ENCODE measurements at regions not wholly inside any gene's neighbourhood (a gene's known extent, or its start where the extent isn't known, plus 50 kb on each side); places are given as distances from the start of the nearest gene placed in this dataset.

GRCh38 chr5:159447116-159447515, 116.8 kb upstream of the IL12B start:
- no peak overlapping the region for H3K4me3 Mint-ChIP-seq (ENCODE audit: unreplicated experiment)

DNA sequence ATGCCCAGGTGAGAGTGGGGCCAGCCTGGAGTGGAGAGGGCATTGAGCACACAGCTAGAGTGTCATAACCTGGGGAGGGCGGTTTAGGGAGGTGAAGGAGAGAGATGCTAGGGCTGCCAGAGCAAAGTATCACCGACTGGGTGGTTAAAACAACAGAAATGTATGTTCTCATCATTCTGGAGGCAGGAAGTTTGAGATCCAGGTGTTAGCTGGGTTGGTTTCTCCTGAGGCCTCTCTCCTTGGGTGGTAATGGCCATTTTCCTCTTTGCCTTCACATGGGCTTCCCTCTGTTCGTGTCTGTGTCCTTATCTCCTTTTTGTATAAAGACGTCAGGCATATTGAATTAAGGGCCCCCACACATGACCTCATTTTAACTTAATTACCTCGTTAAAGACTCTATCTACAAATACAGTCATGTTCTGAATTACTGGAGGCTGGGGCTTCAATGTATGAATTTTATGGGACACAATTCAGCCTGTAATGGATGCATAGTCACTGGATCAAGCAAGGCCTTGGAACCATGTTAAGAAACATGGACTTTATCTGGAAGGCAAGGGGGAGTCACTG, 118.6 kb upstream of the IL12B start:
- H3K27ac Mint-ChIP-seq (ENCODE audit: unreplicated experiment): no peak overlapping the region

More at GRCh38 chr5:159447116-159447515, 116.8 kb upstream of the IL12B start:
- no peak overlapping the region for H3K27ac ChIP-seq (ENCODE audit: low read depth, low read length)
- no peaks in the 10 kb centered on the region for H3K9me3 Mint-ChIP-seq (ENCODE audit: unreplicated experiment)
- no peak for TF ChIP-seq CTCF (IDR thresholded peaks at IDR 0.05; ENCODE audit: insufficient read depth, low read depth, low read length)
- TF ChIP-seq EZH2 (IDR thresholded peaks at IDR 0.05; ENCODE audit: insufficient read depth, low read length): no peak
- H3K4me3 ChIP-seq (ENCODE audit: insufficient read depth, low read depth, low read length): no peak overlapping the region
- no peaks in the 10 kb centered on the region for H3K27me3 ChIP-seq (ENCODE audit: insufficient read depth, low read length)
- H3K4me1 Mint-ChIP-seq (ENCODE audit: low read depth, unreplicated experiment): peaks cover 18% of the 10 kb centered on the region
- peaks cover 25% of the 10 kb centered on the region for H3K4me1 ChIP-seq (ENCODE audit: insufficient read depth, low read length)
- no peak overlapping the region for H3K4me2 ChIP-seq (ENCODE audit: low read length)
- no peak overlapping the region for H3K9ac ChIP-seq (ENCODE audit: low read length)
- H3K36me3 Mint-ChIP-seq (ENCODE audit: low read depth, unreplicated experiment): no peaks in the 10 kb centered on the region
- no peaks in the 10 kb centered on the region for H3K36me3 ChIP-seq (ENCODE audit: insufficient read depth, low read length)
- H2AFZ ChIP-seq (ENCODE audit: low read depth, low read length): no peak overlapping the region
- no peaks in the 10 kb centered on the region for H4K20me1 ChIP-seq (ENCODE audit: insufficient read depth, low read length)
- no peaks in the 10 kb centered on the region for H3K79me2 ChIP-seq (ENCODE audit: insufficient read depth, low read length)
- no peak for DNase-seq (ENCODE audit: low read depth)
- FAIRE-seq: no peak
- peaks cover 19% of the 10 kb centered on the region for H3K27me3 Mint-ChIP-seq (ENCODE audit: low read depth, unreplicated experiment)
- no peak overlapping the region for H3K27ac Mint-ChIP-seq (ENCODE audit: unreplicated experiment)
- no peaks in the 10 kb centered on the region for H3K9me3 ChIP-seq (ENCODE audit: insufficient read depth, low read depth, low read length)

More for the DNA sequence above, 118.6 kb upstream of the IL12B start:
- Histone ChIP-seq H3K4me2 (ENCODE audit: low read length) (no peak overlapping the region), H3K4me3 (ENCODE audit: insufficient read depth, low read depth, low read length) (no peak overlapping the region), H3K36me3 (ENCODE audit: insufficient read depth, low read length) (no peaks in the 10 kb centered on the region), H3K9me3 (ENCODE audit: insufficient read depth, low read depth, low read length) (no peaks in the 10 kb centered on the region), H4K20me1 (ENCODE audit: insufficient read depth, low read length) (no peaks in the 10 kb centered on the region), H3K27ac (ENCODE audit: low read depth, low read length) (no peak overlapping the region), H3K27me3 (ENCODE audit: insufficient read depth, low read length) (no peaks in the 10 kb centered on the region), H3K79me2 (ENCODE audit: insufficient read depth, low read length) (no peaks in the 10 kb centered on the region), H2AFZ (ENCODE audit: low read depth, low read length) (no peak overlapping the region), H3K9ac (ENCODE audit: low read length) (no peak overlapping the region), H3K4me1 (ENCODE audit: insufficient read depth, low read length) (peaks cover 25% of the 10 kb centered on the region)
- FAIRE-seq: no peak
- Mint-ChIP-seq H3K27me3 (ENCODE audit: low read depth, unreplicated experiment) (peaks cover 19% of the 10 kb centered on the region), H3K4me1 (ENCODE audit: low read depth, unreplicated experiment) (peaks cover 21% of the 10 kb centered on the region), H3K36me3 (ENCODE audit: low read depth, unreplicated experiment) (no peaks in the 10 kb centered on the region), H3K4me3 (ENCODE audit: unreplicated experiment) (no peak overlapping the region), H3K9me3 (ENCODE audit: unreplicated experiment) (no peaks in the 10 kb centered on the region)
- TF ChIP-seq EZH2 (IDR thresholded peaks at IDR 0.05; ENCODE audit: insufficient read depth, low read length) (no peak), CTCF (IDR thresholded peaks at IDR 0.05; ENCODE audit: insufficient read depth, low read depth, low read length) (no peak)
- no peak for DNase-seq (ENCODE audit: low read depth)
